G401 (cell line): ENCODE measurements at regions not wholly inside any gene's neighbourhood (a gene's known extent, or its start where the extent isn't known, plus 50 kb on each side); places are given as distances from the start of the nearest gene placed in this dataset.
"Not testable (repeated sequence)": the region's sequence is repeated elsewhere in the genome, so short reads cannot be mapped to it uniquely, and the experiment has no call there.

Experiments used
- DNase-seq: peaks from one replicate; pipeline ENCODE4 v3.0.0-alpha.2; 2015; ENCODE audit warnings: low spot score
- in situ Hi-C: cut with HindIII; loops from 2 replicates; pipeline ENCODE4 v1.10.0; 2016; ENCODE audit warnings: low sequenced_read_pairs, mixed read lengths

- in situ Hi-C loops, DNase-seq: not testable (repeated sequence)
Observed at GRCh38 chrY:18720395-18720794, 53.1 kb downstream of the HSFY2 start.
